ENCODE measurements at regions not wholly inside any gene's neighbourhood (a gene's known extent, or its start where the extent isn't known, plus 50 kb on each side); places are given as distances from the start of the nearest gene placed in this dataset.

DNA sequence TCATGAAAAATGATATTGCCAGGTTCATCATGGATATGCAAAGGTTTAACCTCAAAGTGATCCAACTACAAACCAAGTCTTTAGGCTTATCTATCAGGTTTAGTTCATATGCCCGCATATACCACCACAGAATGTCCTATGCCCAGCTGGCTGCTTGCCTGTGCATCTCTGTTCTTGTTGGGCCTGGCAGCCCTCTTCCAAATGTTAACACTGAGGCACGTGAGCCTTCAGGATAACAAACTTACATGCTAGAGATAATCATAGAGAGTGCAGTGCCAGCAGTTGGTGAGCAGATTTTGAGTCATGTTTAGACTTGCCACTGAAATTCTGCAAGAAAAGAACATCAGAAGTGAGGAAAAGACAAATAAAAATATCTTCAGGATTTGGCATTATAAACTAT, 607.9 kb upstream of the TMPRSS15 start:
- TF ChIP-seq NFRKB (IDR thresholded peaks at IDR 0.05) (no peak), FOXA1 (IDR thresholded peaks at IDR 0.05) (no peak), HDGF (IDR thresholded peaks at IDR 0.05; ENCODE audit: borderline replicate concordance) (no peak), FOXK2 (IDR thresholded peaks at IDR 0.05) (no peak), SUZ12 (IDR thresholded peaks at IDR 0.05) (no peak), SP1 (IDR thresholded peaks at IDR 0.05) (no peak), CTBP1 (IDR thresholded peaks at IDR 0.05; ENCODE audit: borderline replicate concordance) (no peak), FOXM1 (IDR thresholded peaks at IDR 0.05; ENCODE audit: borderline replicate concordance) (no peak), TARDBP (IDR thresholded peaks at IDR 0.05) (no peak), ZNF384 (IDR thresholded peaks at IDR 0.05) (no peak), ELF4 (IDR thresholded peaks at IDR 0.05) (no peak), BHLHE40 (IDR thresholded peaks at IDR 0.05; ENCODE audit: borderline replicate concordance) (no peak)
- TF ChIP-seq, protein P1, sequence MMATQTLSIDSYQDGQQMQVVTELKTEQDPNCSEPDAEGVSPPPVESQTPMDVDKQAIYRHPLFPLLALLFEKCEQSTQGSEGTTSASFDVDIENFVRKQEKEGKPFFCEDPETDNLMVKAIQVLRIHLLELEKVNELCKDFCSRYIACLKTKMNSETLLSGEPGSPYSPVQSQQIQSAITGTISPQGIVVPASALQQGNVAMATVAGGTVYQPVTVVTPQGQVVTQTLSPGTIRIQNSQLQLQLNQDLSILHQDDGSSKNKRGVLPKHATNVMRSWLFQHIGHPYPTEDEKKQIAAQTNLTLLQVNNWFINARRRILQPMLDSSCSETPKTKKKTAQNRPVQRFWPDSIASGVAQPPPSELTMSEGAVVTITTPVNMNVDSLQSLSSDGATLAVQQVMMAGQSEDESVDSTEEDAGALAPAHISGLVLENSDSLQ (IDR thresholded peaks at IDR 0.05) = no peak

All from HEK293T (cell line).